ENCODE measurements at regions not wholly inside any gene's neighbourhood (a gene's known extent, or its start where the extent isn't known, plus 50 kb on each side); places are given as distances from the start of the nearest gene placed in this dataset.
"Not testable (repeated sequence)": the region's sequence is repeated elsewhere in the genome, so short reads cannot be mapped to it uniquely, and the experiment has no call there.

DNA sequence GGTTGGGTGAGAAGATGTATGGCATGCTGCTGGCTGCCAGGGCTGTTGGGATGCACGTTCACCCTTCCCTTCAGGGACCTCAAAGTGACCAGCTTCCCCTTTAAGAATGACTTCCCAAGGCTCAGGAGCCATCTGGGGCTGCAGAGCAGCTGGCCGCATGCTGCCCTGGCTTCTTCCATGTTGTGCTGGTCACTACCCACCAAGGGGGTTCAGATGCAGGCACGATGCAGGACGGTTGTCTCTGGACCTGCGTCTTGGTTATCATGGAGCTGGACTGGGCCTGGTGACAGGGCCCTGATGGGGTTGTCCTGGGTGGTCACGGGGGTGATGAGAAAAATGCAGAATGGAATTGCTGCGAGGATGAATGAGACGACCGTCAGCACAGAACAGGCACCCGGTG lies 297.8 kb downstream of the POTED start:
- DNase-seq, result not testable (repeated sequence)

DNA sequence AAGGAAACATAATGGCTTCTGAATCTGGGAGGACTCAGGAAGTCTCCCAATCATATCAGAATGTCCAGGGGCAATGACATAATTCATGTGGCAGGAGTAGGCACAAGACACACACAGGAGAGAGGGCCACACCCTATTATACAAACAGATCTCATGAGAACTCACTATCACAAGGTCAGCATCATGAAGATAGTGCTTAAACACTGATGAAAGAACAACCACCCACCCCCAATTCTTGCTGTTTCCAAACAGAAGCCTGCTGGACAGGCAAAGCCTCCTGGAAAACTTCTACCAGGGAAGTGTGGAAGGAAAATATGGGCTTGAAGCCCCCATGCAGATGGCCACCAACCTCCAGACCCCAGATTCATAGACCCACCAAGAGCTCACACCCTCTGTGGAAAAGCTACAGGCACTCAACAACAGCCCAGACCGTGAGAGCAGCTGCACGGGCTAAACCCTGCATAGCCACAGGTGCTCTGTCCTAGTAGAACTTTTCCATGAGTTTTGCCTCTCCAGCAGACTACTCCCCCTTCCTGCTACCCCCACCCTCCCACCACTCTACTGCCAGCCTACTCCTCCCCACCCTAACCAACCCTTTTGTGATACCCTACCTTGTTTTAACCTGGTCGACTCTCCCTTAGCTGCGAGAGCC lies 287.1 kb downstream of the POTED start:
- DNase-seq, result not testable (repeated sequence)

DNA sequence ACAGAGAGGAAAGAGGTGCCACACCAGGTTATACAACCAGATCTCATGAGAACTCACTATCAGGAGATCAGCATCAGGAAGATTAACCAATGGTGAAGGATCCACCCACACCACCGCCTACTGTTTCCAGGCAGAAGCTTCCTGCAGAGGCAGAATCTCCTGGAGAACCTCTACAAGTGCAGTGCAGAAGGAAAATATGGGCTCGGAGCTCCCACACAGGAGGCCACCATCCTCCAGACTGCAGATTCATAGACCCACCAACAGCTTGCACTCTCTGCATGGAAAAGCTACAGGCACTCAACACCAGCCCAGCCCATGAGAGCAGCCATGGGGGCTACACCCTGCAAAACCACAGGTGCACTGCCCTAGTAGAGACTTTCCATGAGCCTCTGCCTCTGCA lies 284.0 kb downstream of the POTED start:
- DNase-seq, result not testable (repeated sequence)

DNA sequence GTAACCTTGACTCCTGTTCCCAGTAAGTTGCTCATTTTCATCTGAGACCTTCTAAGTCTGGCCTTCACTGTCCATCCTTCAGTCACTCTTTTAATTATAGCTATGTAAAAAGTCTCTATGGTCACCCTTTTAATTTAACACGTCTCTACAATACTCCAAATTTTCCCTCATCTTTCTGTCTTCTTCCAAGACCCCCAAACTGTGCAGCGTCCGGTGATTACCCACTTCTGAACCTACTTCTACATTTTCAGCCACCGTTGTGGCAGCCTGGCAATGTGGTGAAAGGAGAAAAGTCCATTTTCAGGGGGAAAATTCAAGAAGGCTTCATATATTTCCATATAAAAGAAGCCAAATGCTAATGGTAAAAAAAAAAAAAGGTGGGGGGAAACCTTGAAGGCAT lies 283.4 kb downstream of the POTED start:
- not testable (repeated sequence) for DNase-seq

DNA sequence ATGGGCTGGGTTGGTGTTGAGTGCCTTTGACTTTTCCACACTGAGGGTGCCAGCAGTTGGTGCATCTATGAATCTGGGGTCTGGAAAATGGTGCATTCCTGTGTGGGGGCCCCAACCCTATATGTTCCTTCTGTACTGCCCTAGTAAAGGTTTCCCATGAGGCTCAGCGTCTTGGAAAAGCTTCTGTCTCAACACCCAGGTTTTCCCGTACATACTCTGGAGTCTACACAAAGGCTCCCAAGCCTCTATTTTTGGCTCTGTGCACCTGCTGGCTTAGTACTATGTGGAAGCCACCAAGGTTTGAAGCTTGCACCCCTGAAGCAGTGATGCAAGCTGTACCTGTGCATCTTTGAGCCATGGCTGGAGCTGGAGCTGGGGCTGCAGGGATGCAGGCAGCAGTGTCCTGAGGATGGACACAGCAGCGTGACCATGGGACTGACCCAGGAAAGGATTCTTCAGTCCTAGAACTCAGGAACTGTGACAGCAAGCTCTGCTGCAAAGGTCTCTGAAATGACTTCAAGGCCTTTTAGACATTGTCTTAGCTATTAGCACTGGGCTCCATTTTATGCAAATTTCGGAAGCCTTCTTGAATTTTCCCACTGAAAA lies 282.7 kb downstream of the POTED start:
- DNase-seq, result not testable (repeated sequence)

DNA sequence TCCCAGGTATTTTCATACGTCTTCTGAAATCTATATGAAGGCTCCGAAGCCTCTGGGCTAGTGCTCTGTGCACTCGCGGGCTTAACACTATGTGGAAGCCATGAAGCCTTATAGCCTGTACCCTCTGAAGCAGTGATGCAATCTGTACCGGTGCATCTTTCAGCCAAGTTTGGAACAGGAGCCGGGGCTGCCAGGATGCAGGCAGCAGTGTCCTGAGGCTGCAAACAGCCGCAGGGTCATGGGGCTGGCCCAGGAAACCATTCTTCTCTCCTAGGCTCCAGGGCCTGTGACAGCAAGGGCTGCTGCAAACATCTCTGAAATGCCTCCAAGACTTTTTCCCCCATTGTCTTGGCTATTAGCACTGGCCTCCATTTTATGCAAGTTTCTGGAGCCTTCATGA lies 279.6 kb downstream of the POTED start:
- DNase-seq, result not testable (repeated sequence)

DNA sequence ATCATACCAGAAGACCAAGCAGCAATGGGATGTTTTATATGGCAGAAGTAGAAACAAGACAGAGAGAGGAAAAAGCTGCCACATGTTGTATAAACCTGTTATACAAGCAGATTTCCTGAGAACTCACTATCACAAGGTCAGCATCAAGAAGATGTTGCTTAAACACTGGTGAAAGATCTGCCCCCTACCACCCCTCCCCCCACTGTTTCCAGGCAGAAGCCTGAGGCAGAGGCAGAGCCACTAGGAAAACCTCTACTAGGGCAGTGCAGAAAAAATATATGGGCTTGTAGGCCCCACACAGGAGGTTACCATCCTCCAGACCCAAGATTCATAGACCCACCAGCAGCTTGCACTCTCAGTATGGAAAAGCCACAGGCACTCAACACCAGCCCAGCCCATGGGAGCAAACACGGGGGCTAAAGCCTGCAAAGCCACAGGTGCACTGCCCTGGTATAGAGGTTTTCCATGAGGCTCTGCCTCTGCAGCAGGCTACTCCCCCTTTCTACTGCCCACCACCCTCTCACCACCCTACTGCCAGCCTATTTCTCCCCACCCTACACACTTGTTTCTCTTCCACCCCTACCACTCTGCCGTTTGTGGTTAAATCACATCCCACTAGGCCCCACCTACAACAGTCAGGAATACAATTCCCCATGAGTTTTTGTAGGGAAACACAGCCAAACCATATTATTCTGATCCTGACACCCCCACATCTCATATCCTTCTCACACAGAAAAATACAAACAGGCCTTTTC lies 274.2 kb downstream of the POTED start:
- not testable (repeated sequence) for DNase-seq

DNA sequence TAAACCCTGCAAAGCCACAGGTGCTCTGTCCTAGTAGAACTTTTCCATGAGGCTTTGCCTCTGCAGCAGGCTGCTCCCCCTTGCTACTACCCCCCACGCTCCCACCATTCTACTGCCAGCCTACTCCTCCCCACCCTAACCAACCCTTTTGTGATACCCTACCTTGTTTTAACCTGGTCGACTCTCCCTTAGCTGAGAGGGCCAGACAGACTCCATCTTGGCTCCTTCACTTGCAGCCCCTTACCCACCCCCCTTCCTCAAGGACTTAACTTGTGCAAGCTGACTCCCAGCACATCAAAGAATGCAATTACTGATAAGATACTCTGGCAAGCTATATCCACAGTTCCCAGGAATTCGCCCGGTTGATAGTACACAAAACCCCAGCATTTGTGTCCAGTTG lies 267.9 kb downstream of the POTED start:
- DNase-seq, result not testable (repeated sequence)

DNA sequence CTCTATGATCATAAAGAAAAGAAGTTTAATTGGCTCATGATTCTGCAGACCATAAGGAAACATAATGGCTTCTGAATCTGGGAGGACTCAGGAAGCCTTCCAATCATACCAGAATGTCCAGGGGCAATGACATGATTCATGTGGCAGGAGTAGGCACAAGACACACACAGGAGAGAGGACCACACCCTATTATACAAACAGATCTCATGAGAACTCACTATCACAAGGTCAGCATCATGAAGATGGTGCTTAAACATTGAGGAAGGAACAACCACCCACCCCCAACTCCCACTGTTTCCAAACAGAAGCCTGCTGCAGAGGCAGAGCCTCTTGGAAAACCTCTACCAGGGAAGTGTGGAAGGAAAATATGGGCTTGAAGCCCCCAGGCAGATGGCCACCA lies 267.4 kb downstream of the POTED start:
- DNase-seq, result not testable (repeated sequence)

DNA sequence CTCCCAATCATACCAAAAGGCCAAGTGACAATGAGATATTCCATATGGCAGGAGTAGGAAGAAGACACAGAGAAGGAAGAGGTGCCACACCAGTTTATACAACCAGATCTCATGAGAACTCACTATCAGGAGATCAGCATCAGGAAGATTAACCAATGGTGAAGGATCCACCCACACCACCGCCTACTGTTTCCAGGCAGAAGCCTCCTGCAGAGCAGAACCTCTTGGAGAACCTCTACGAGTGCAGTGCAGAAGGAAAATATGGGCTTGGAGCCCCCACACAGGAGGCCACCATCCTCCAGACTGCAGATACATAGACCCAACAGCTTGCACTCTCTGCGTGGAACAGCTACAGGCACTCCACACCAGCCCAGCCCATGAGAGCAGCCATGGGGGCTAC lies 264.4 kb downstream of the POTED start:
- DNase-seq, result not testable (repeated sequence)

DNA sequence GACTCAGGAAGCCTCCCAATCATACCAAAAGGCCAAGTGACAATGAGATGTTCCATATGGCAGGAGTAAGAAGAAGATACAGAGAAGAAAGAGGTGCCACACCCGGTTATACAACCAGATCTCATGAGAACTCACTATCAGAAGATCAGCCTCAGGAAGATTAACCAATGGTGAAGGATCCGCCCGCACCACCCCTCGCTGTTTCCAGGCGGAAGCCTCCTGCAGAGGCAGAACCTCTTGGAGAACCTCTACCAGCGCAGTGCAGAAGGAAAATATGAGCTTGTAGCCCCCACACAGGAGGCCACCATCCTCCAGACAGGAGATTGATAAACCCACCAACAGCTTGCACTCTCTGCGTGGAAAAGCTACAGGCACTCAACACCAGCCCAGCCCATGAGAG lies 245.1 kb downstream of the POTED start:
- DNase-seq, result no peak

DNA sequence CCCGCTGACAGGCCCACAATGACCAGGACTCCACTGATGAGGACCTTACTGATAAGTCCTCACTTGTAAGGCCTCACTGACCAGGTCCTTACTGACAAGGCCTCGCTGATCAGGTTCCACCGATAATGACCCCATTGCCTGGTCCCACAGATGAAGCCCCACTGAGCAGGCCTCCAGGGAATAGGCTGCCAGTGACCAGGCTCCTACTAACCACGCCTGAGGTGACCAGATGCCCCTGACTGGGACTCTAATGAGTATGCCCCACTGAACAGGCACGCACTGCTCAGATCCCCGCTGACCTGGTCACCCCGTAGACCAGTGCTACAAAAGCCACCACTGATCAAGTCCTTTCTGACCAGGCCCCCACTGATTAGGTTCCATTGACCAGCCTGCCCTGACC lies 241.2 kb downstream of the POTED start:
- DNase-seq, result not testable (repeated sequence)

DNA sequence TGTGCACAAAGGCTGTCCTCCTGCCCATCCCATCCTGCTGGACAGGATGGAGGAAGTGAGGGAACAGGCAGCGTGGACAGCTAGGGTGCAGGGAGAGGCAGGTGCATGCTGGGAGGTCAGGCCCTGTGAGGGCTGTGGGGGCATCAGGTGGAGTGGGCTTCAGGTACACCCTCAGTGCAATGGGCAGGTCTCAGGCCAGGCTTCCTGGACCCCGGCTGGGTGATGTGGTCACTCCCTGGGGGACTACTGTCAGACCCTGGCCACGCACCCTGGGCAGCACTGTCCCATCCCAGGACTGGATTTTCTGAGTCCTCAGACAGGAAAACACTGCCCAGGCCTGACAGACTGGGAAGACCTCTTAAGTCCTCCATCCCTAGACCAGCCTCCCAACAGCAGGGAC lies 239.9 kb downstream of the POTED start:
- not testable (repeated sequence) for DNase-seq

DNA sequence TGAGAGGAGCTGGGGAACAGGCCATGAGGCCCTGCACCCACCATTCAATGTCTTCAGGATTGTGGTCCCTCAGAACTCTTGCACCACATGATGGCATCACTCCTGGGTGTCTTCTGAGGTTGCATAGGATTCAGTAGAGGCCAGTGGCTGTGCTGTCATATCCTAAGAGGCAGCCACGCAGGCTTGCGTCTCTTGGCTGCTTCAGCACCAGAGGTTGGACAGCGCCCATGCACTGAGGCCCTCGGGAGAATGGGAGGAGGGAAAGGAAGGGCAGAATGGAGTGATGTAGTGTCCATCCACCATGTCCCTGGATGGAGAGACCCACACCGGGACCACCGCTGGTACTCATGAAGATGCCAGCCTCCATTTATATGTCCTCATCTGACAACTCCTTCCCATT lies 237.1 kb downstream of the POTED start:
- not testable (repeated sequence) for DNase-seq

DNA sequence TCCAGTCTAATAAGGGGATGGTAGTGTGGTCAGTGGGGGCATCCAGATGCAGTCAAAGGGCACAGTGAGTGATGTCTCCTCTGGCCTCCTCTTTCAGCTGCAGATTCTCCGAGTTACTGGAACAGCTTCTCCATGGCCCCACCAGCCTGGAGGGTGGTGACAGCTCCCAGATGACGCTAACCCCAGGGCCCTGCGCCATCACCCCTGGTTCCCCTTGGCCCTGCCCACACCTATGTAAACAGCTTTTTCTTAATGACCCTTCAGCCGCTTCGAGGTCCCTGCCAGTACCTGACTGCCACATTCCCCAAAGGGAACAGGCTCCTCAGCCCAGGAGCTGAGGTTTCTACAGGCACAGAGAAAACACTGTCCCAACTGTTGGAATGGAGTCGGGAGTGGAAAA lies 235.0 kb downstream of the POTED start:
- not testable (repeated sequence) for DNase-seq

DNA sequence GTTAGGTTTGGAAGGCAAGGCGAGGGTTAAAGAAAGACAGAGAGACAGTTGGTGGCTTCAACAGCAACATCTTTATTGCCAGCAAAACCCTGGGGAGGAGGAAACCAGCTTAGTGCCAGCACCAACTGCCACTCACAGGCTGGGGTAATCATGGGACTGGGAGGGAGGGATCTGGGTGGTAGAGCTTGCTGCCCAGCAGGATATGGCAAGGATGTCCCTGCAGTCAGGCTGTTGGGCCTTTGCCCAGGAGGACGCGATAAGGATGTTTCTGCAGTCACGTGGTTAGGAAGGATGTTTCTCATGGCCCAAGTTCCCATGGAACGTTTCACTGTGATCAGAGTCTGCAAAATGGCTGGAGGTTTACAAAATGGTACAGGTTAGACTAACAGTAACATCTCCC lies 233.5 kb downstream of the POTED start:
- not testable (repeated sequence) for DNase-seq

DNA sequence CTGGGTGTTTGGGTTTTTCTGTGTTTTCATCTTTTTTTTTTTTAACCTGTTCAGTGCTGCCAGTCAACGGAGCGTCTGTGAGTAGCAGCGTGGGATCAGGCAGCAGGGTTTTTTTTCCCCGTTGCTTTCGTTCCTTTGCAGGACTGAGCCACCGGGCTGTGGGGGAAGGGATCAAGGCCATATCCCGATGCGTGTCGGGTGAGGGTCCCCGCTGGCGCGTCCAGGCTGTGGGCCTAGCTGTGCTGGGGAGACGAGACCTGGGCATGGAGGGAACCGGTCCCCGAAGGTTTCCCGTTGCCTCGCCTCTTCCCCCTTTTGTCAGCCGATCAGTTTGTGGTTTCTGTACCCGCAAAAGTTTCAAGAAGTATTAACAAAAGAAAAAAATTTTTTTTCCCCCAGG lies 218.1 kb downstream of the POTED start:
- not testable (repeated sequence) for DNase-seq

DNA sequence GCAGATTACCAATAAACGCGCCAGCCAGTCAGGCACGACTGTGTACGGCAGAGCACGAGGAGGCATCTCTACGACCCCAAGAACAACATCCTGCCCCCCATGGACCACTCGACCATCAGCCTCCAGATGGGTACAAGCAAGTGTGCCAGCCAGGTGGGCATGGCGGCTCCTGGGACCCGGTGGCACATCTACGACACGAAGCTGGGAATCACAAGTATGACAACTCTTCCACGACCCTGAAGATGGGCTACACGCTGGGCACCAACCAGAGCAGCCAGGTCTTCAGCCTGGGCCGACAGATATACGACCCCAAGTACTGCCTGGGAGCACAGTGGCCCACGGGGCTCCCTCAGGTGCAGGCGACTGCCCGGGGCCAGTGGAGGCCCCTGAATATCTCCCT lies 217.6 kb downstream of the POTED start:
- DNase-seq, result no peak

DNA sequence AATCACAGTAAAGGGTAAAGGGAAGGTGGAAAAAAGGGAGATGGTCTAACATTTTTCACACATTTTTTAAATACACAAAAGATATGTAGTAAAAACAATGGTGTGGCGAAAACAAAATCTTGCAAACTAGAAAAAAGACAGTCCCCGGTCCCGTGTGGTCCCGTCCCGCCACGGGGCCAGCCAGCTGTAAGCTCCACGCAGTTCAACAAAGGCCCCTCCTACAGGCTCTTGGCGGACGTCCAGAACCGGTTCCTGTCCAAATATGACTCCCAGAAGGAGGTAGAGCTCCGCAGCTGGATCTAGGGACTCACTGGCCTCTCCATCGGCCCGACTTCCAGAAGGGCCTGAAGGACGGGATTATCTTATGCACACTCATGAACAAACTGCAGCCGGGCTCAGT lies 216.9 kb downstream of the POTED start:
- not testable (repeated sequence) for DNase-seq

DNA sequence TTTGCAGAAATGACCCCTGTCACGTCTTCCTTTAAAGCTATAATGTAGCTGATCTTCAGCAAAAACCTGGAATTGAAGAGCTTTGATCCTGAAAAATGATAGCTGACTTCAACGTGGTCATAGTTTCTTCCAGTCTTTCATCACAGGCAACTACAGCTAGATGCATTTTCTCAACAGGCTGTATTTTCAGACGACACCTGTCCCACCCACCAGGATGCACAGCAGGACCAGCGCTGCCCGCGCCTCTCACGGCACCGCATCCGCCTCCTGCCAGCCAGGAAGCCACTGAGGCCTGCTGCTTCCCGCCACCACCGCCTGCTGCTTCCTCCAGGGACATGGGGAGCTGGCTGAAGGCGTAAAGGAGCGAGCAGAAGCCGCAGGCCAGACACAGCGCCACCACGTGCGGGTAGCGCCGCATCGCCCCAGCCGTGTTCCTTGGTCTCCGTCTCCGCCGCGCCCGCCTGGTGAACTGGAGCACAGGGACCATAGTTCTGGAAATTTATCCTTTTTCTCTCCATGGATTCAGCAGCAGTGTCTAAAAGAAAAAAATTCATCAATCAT lies 215.7 kb downstream of the POTED start:
- not testable (repeated sequence) for DNase-seq

DNA sequence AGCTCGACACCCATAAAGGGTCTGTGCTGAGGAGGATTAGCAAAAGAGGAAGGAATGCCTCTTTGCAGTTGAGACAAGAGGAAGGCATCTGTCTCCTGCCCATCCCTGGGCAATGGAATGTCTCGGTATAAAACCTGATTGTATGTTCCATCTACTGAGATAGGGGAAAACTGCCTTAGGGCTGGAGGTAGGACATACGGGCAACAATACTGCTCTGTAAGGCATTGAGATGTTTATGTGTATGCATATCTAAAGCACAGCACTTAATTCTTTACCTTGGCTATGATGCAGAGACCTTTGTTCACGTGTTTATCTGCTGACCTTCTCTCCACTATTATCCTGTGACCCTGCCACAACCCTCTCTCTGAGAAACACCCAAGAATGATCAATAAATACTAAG lies 210.7 kb downstream of the POTED start:
- not testable (repeated sequence) for DNase-seq

DNA sequence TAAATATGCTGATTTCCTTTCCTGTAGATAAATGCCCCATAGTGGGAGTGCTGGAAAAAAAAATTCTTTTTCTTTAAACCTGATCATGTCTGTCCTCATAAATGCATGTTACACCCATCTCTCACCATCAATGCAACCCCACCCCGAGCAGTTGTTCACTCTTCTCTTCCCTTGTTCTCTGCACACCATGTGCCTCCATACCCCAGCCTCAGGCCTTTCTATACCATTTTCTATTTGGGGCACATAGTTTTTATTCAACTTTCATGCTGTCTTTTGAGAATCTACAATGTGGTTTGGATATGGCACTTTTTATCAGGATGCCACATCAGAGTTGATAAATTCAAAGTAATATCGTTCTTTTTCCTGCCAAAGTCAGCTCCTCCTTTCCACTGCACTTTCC lies 202.6 kb downstream of the POTED start:
- DNase-seq, result not testable (repeated sequence)

DNA sequence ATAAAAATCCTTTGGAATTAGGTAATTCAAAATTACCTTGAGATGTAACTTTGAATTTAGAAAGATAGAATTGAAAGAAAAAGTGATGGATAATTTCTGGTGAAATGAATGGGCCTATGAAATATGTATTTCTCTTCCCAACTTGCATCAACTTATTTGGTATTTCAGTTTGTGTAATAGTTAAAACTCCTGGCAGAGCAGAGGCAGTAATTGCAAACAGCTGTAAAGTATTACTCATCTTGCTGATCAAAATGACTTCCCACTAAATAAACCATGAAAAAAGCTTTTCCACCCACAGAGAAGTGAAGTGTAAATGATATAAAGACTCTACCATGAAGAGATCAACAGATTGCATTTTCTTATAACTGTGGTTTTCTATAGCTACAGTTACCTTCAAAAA lies 201.0 kb downstream of the POTED start:
- not testable (repeated sequence) for DNase-seq

DNA sequence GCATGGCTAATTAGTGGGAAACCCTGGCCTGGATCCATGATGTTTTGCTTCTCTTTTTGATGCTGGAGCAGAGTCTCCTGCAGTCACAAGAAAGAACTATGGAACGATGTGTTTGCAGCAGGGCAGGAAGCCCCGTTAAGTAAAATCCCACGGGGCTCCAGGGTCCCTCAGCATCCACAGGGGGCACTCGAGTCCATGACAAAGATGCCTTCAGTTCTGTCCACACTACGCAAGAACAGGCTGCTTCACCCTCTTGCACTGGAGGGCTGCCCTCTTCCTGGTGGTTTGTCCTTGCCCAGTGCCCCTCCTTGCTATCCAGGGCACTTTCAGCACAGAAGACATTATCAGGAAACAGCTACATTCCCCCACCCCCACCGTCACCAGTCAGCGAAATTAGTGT lies 196.9 kb downstream of the POTED start:
- not testable (repeated sequence) for DNase-seq

Data from CD4-positive, alpha-beta T cell treated with Interleukin-21 for 1 hour (primary cell).